ENCODE measurements at regions not wholly inside any gene's neighbourhood (a gene's known extent, or its start where the extent isn't known, plus 50 kb on each side); places are given as distances from the start of the nearest gene placed in this dataset.

DNA sequence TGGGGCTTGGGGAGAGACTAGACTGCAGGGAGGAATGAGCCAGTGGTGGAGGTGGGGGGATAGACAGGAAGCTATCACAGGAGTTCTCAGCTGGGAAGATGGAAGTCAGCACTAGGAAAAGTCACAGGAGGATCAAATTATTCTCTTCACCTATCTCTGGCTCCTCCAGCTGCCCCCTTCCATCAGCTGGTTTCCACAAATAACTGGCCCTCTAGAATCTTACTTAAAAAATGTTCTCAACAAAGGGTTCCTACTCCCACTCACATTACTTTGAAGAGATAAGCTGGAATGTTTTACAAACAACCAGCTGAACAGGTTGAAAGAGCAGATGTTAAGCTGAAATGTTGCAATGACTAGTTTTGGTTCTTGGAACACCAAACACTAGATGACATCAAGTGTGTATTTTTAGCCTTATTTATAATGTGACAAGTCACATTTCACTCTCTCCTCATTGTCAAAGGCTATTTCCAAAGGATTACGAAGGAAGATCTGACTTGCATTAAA lies 102.7 kb upstream of the AADACL2 start:
- TF ChIP-seq, protein P1, sequence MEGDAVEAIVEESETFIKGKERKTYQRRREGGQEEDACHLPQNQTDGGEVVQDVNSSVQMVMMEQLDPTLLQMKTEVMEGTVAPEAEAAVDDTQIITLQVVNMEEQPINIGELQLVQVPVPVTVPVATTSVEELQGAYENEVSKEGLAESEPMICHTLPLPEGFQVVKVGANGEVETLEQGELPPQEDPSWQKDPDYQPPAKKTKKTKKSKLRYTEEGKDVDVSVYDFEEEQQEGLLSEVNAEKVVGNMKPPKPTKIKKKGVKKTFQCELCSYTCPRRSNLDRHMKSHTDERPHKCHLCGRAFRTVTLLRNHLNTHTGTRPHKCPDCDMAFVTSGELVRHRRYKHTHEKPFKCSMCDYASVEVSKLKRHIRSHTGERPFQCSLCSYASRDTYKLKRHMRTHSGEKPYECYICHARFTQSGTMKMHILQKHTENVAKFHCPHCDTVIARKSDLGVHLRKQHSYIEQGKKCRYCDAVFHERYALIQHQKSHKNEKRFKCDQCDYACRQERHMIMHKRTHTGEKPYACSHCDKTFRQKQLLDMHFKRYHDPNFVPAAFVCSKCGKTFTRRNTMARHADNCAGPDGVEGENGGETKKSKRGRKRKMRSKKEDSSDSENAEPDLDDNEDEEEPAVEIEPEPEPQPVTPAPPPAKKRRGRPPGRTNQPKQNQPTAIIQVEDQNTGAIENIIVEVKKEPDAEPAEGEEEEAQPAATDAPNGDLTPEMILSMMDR (IDR thresholded peaks at IDR 0.05): no peak
- no peak for TF ChIP-seq POLR2A (IDR thresholded peaks at IDR 0.05)
